GM23248 (cell line): ENCODE measurements at regions not wholly inside any gene's neighbourhood (a gene's known extent, or its start where the extent isn't known, plus 50 kb on each side); places are given as distances from the start of the nearest gene placed in this dataset.

Source experiments
- DNase-seq: peaks from one replicate; pipeline ENCODE4 v3.0.0-alpha.2; 2015
- H2AFZ ChIP-seq: fragments of 200-600 bp; sonication (generic); 2 replicates; pipeline ENCODE4 v1.6.1; 2016; ENCODE audit warnings: antibody characterized with exemption
- H3F3A ChIP-seq: fragments of 200-600 bp; sonication (generic); 2 replicates; pipeline ENCODE4 v1.6.1; 2016; ENCODE audit warnings: mild to moderate bottlenecking, antibody characterized with exemption, mixed run types; ENCODE audit not compliant: insufficient read depth
- H3K27ac ChIP-seq: fragments of 200-600 bp; sonication (generic); 2 replicates; pipeline ENCODE4 v1.5.1; 2016; ENCODE audit warnings: mild to moderate bottlenecking
- H3K27me3 ChIP-seq: fragments of 200-600 bp; sonication (generic); replicated peaks from 2 replicates; pipeline ENCODE4 v1.6.1; 2016; ENCODE audit warnings: mild to moderate bottlenecking; ENCODE audit not compliant: insufficient read depth
- H3K36me3 ChIP-seq: fragments of 200-600 bp; sonication (generic); 2 replicates; pipeline ENCODE4 v1.6.1; 2016; ENCODE audit warnings: low read depth, mild to moderate bottlenecking
- H3K4me1 ChIP-seq: fragments of 200-600 bp; sonication (generic); 2 replicates; pipeline ENCODE4 v1.6.1; 2016; ENCODE audit warnings: mild to moderate bottlenecking; ENCODE audit not compliant: insufficient read depth
- H3K4me2 ChIP-seq: fragments of 200-600 bp; sonication (generic); one replicate; pipeline ENCODE4 v1.6.1; 2016; ENCODE audit warnings: mild to moderate bottlenecking; ENCODE audit not compliant: unreplicated experiment
- H3K4me3 ChIP-seq: fragments of 200-600 bp; sonication (generic); 2 replicates; pipeline ENCODE4 v1.5.1; 2016; ENCODE audit warnings: mild to moderate bottlenecking
- H3K79me2 ChIP-seq: fragments of 200-600 bp; sonication (generic); 2 replicates; pipeline ENCODE4 v1.6.1; 2016; ENCODE audit warnings: mild to moderate bottlenecking; ENCODE audit not compliant: insufficient read depth
- H3K9ac ChIP-seq: fragments of 200-600 bp; sonication (generic); 2 replicates; pipeline ENCODE4 v1.6.1; 2016; ENCODE audit warnings: mild to moderate bottlenecking
- H3K9me2 ChIP-seq: fragments of 200-600 bp; sonication (generic); 2 replicates; pipeline ENCODE4 v1.6.1; 2016; ENCODE audit warnings: mixed run types, mild to moderate bottlenecking, moderate library complexity; ENCODE audit not compliant: insufficient read depth
- H3K9me3 ChIP-seq: fragments of 200-600 bp; sonication (generic); one replicate; pipeline ENCODE4 v1.6.1; 2017; ENCODE audit warnings: low read depth
- H4K20me1 ChIP-seq: fragments of 200-600 bp; sonication (generic); 2 replicates; pipeline ENCODE4 v1.6.0; 2016; ENCODE audit not compliant: insufficient read depth
- EZH2 ChIP-seq: fragments of 200-600 bp; sonication (generic); IDR thresholded peaks from 2 replicates; pipeline ENCODE4 v1.6.1; 2018; ENCODE audit warnings: antibody characterized with exemption, mild to moderate bottlenecking; ENCODE audit not compliant: insufficient read depth, poor library complexity, severe bottlenecking
- EZH2phosphoT487 ChIP-seq: fragments of 200-600 bp; sonication (generic); IDR thresholded peaks from 2 replicates; pipeline ENCODE4 v1.6.1; 2018; ENCODE audit warnings: antibody characterized with exemption, moderate library complexity, mild to moderate bottlenecking, low read depth; ENCODE audit not compliant: insufficient read depth
- WGBS, 2 experiments: methylation state at CpG; one replicate each; pipeline ENCODE4 v1.1.6; 2015 to 2017; ENCODE audit warnings: low lambda C conversion rate in 2 of 2, low coverage in 1 of 2; ENCODE audit errors: missing lambda C conversion rate in 2 of 2; 5-methylcytosine and 5-hydroxymethylcytosine counted together
- in situ Hi-C: fragments of 300-500 bp; cut with MboI; formaldehyde crosslinking; loops from 2 replicates; pipeline ENCODE4 v1.15.0; 2020

DNA sequence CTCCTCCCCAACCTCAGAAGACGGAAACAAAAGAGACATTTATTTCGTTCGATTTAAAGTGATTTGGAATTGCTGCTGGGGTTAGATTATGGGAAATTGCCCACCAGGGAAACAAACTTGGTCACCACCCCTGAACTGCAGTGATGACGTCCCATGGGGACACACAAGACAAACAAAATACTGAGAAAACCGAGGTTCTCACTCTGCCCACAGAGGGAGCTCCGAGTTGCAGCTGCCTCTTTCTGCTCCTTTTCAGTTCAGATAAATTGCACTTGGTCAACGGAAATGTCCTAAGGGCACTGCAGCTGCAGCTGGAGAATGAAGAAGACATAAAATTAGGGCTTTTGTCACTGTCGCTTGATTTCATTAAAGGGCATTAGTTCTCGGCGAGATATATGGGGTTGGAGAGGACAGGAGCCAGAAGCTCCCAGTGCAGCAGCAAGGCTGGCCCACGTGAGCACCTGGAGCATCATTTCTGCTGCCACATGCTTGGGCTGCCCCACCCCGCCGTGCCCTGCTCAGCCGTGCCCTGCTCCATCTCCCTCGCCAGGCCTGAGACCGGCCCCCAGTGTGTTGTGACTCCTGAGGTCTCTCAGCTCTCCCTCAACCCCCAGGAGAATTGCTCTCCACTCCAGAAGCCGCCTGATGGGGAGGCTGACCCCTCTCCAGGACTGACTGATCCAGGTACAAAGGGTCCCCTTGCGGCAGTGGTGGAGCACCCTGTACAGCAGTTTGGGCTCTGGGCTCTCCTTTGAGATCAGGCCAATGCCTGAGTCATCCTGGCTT lies 231.7 kb upstream of the AJAP1 start:
- 35 to 41% methylated on average over 18 of the region's 18 CpGs for WGBS, 2 experiments
- Histone ChIP-seq H3K4me1 (no peaks in the 10 kb centered on the region), H3F3A (no peaks in the 10 kb centered on the region), H2AFZ (no peak overlapping the region), H3K9me2 (no peaks in the 10 kb centered on the region), H3K4me3 (no peak overlapping the region), H3K27ac (no peak overlapping the region), H3K9ac (no peak overlapping the region), H3K79me2 (no peaks in the 10 kb centered on the region), H3K4me2 (no peak overlapping the region), H3K9me3 (no peaks in the 10 kb centered on the region), H3K27me3 (no peaks in the 10 kb centered on the region), H4K20me1 (no peaks in the 10 kb centered on the region), H3K36me3 (no peaks in the 10 kb centered on the region)
- no peak for TF ChIP-seq EZH2
- no peak for TF ChIP-seq EZH2phosphoT487
- no peak for DNase-seq
- in situ Hi-C loops, result no loop called here

- Histone ChIP-seq H3K27me3 (no peaks in the 10 kb centered on the region), H3K4me3 (no peak overlapping the region), H3F3A (no peaks in the 10 kb centered on the region), H3K27ac (no peak overlapping the region), H4K20me1 (no peaks in the 10 kb centered on the region), H3K9me2 (no peaks in the 10 kb centered on the region), H3K9me3 (no peaks in the 10 kb centered on the region), H3K79me2 (no peaks in the 10 kb centered on the region), H2AFZ (no peak overlapping the region), H3K36me3 (no peaks in the 10 kb centered on the region), H3K4me1 (no peaks in the 10 kb centered on the region), H3K4me2 (no peak overlapping the region), H3K9ac (no peak overlapping the region)
- TF ChIP-seq EZH2 (no peak), EZH2phosphoT487 (no peak)
- no peak for DNase-seq
- in situ Hi-C loops, result no loop called here
- WGBS, 2 experiments, result 39 to 46% methylated on average over 8 of the region's 8 CpGs
Observed at GRCh38 chr1:4424254-4424653, 230.2 kb upstream of the AJAP1 start.

- Histone ChIP-seq H3K9ac (no peak overlapping the region), H3K4me3 (no peak overlapping the region), H3F3A (no peaks in the 10 kb centered on the region), H2AFZ (no peak overlapping the region), H3K79me2 (no peaks in the 10 kb centered on the region), H4K20me1 (no peaks in the 10 kb centered on the region), H3K27me3 (no peaks in the 10 kb centered on the region), H3K36me3 (no peaks in the 10 kb centered on the region), H3K9me2 (no peaks in the 10 kb centered on the region), H3K9me3 (no peaks in the 10 kb centered on the region), H3K4me2 (no peak overlapping the region), H3K4me1 (no peaks in the 10 kb centered on the region), H3K27ac (no peak overlapping the region)
- in situ Hi-C loops, result no loop called here
- TF ChIP-seq EZH2phosphoT487, result no peak
- TF ChIP-seq EZH2, result no peak
- DNase-seq, result no peak
- 55 to 73% methylated on average over 10 of the region's 10 CpGs for WGBS, 2 experiments
Observed at GRCh38 chr1:4424766-4425165, 229.6 kb upstream of the AJAP1 start.

- Histone ChIP-seq H3F3A (no peaks in the 10 kb centered on the region), H4K20me1 (no peaks in the 10 kb centered on the region), H3K36me3 (no peaks in the 10 kb centered on the region), H3K4me1 (no peaks in the 10 kb centered on the region), H3K27me3 (no peaks in the 10 kb centered on the region), H3K9ac (no peak overlapping the region), H3K4me3 (no peak overlapping the region), H3K79me2 (no peaks in the 10 kb centered on the region), H3K9me2 (no peaks in the 10 kb centered on the region), H3K27ac (no peak overlapping the region), H2AFZ (no peak overlapping the region), H3K9me3 (no peaks in the 10 kb centered on the region), H3K4me2 (no peak overlapping the region)
- in situ Hi-C loops, result no loop called here
- WGBS, 2 experiments, result 45 to 84% methylated on average over 3 to 11 of the region's 11 CpGs
- DNase-seq, result peak; percentile 1
- TF ChIP-seq EZH2 (no peak), EZH2phosphoT487 (no peak)
Observed at GRCh38 chr1:4425892-4426291, 228.5 kb upstream of the AJAP1 start.

DNA sequence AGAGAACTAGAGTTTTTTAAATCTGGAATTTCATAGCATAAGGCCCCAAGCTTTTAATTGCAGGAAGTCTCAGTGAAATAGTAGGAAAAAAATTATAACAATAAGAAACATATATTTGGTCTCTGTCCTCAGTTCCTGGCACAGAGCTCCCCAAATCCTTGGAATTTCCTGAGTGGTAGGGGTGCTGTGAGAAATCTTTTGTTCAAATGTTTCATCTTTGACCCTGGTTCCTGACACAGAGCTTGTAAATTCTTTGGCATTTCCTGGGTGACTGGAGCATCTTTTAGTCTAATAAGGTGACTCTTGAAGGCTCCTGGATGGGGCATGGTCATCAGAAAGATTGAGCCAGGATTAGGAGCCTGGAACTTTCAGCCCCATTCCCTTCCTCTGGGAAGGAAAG lies 225.7 kb upstream of the AJAP1 start:
- no peaks in the 10 kb centered on the region for H3K36me3 ChIP-seq
- H3K4me1 ChIP-seq, result no peaks in the 10 kb centered on the region
- no peak for DNase-seq
- in situ Hi-C loops, result no loop called here
- no peak overlapping the region for H3K4me2 ChIP-seq
- H3K27ac ChIP-seq, result no peak overlapping the region
- no peaks in the 10 kb centered on the region for H4K20me1 ChIP-seq
- no peaks in the 10 kb centered on the region for H3F3A ChIP-seq
- H3K4me3 ChIP-seq, result no peak overlapping the region
- H3K27me3 ChIP-seq, result no peaks in the 10 kb centered on the region
- H3K9me2 ChIP-seq, result no peaks in the 10 kb centered on the region
- no peak overlapping the region for H3K9ac ChIP-seq
- no peaks in the 10 kb centered on the region for H3K79me2 ChIP-seq
- no peak overlapping the region for H2AFZ ChIP-seq
- no peak for TF ChIP-seq EZH2phosphoT487
- no peak for TF ChIP-seq EZH2
- no peaks in the 10 kb centered on the region for H3K9me3 ChIP-seq
